Nucleus accumbens (tissue), 56 donors: ENCODE measurements at regions not wholly inside any gene's neighbourhood (a gene's known extent, or its start where the extent isn't known, plus 50 kb on each side); places are given as distances from the start of the nearest gene placed in this dataset.
A peak's percentile ranks its signal among the peaks of the same experiment; 100 is the strongest.

ENCODE experiments used
- DNase-seq, 56 donors: peaks; one replicate each; lab custom pipeline; 2025; lab: John Stamatoyannopoulos, UW

DNA sequence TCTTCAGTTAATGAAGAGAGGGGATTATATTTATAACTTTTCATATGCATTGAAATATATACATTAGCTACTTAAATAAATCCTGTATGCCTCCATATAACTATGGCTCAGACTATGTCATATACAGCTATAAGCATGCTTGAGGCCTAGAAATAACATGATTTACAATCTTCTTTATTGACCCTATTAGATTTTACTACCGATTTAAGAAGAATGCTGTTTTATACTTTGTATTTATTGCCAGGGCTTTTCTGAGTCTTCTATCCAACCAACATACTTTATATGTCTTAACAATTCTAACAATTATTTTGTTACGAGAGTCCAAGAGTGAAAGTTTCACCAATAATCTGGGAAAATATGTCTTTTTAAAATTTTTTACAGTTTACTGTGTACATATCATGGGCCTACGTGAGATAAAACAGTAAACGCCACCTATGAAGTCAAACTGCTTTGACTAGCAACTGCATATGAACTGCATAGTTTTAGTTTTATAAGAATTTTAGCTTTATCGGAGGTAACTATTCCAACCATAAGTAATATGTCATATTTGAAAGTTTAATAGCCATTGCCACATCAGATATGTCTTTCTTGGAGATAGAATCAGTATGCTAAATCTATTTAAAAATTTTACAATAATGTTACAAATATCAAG is 861.0 kb downstream of the USP25 start:
- no peak for DNase-seq

DNA sequence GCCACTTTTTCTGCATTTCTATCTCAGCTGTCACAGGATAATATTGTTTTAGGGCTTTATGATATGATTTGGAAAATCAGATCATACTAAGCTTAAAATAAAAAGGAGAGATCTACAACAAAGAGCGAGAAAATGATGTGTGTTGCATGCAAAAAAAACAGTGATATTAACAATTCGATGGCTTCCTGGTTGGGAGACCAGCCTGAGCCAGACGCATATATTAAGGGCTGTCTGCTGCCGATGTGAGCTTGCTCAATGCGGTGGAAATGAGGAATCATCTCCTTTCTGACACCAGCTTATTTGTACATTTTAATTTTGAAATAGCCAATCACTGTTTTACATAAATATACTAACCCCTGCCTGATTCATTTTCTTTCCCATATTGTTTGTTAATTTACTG is 862.6 kb downstream of the USP25 start:
- no peak for DNase-seq

DNA sequence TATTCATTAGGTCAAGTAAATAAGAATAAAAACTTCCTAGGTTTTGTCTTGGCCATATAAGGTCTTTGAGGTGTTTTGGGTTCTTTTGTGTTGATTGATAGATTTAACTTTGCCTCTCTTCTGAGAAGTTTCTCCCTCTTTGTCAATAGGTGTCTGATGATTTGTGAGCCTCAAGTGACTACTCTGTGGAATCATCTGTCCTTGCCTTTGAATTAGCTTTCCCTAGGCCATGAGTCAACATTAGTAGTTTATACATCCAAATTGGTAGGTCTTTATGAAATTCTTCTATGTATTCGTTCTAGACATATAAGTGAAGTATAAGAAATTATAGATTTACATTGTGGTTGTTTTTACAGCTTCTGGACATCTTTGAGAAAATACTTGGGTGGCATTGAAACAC is 864.4 kb downstream of the USP25 start:
- DNase-seq, result no peak

DNA sequence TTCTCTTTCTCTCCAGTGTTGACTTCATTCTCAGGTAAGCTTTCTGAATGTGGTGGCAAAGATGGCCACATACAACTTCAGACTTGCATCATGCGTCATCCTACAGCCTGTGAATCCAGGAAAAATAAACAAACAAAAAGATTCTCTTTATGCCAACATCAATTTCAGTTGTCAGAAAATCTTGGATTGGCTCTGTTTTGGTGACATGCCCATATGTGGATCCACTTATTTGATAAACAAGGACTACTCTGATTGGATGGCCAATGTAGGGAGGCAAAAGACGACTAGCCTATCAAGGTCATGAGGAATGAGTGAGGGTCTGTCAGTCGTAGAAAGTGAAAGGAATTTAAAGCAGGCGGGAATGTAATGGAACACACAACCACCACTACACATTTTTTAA is 866.6 kb downstream of the USP25 start:
- no peak for DNase-seq

DNA sequence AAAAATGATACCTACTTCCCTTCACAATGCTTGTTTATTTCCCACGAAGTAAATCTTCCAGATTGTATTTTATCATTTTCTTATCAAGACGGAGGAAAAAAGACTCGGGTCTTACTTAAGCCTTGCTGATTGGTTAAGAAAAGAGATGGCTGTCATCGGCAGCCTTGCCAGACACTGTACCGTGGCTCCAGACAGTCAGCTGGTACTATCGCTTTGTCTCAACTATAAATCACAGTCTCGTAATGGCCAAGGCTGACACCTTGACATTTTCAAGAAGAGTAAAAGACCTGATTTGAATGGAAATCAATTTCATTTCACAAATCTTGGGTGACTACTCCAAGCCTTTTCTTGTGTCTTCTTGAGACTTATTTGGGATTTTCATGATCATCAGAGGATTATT is 868.0 kb downstream of the USP25 start:
- no peak for DNase-seq

DNA sequence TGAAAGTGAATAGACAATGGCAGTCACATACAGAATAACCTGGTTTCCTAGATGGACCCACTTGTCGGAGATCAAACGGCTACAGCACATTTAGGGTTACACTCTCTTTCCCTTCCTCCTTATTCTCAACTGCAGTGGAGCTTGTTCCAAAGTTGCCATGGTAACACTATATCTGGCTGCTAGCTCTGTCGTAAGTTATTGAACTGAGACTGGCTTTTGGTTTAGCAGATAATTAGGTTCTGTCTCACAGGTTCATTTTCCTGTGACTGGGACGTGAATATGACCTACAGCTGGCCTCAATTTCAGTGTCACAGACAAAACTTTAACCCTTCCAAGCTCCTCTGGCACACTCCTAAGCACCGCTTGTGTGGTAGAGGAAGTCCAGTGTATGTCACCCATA is 875.8 kb downstream of the USP25 start:
- peak in 13 of 56 donors; percentile 6 to 42 (median 18) for DNase-seq

DNA sequence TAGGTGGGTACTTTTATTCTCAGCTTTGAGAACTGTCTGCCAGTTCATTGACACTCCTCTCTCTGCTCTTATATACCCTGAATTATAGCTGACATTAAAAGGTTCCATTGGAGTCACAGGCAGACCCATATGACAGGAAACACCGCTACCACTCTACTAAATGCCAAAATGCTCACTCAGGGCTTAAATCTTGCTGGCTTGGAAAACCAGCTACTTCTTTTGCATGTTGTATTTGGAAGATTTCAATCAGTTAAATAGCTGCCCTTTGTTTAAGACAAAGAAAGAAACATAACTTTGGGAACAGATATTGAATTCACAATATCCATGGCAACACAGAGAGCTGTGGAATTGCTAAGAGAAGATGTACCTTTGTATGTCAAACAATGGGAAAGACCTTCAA is 876.5 kb downstream of the USP25 start:
- no peak for DNase-seq

DNA sequence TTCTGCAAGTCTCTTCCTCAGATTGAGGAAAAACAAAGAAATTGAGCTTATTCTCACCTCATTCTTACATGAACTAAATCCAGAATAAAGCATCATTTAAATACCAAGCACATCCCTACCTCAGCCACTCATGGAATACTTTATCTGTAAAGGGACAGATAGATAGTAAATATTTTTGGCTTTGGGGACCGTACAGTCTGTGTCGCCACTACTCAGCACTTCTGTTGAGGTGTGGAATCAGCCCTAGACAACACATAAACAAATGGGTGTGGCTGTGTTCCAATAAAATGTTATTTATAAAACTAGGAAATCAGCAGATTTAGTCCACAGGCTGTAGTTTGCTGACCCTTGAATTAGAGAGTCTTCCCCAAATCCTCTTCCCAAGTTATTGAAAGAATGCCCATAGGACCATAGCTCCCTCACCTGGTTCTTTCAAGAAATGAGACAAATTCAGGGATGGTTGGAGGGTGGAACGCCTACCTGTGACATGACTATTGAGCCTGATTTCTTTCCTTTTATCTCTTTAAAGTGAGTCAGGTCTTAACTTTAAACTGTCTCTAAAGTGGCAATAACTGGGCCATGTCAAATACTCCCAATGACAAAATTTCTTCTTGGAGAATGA is 878.5 kb downstream of the USP25 start:
- no peak for DNase-seq

DNA sequence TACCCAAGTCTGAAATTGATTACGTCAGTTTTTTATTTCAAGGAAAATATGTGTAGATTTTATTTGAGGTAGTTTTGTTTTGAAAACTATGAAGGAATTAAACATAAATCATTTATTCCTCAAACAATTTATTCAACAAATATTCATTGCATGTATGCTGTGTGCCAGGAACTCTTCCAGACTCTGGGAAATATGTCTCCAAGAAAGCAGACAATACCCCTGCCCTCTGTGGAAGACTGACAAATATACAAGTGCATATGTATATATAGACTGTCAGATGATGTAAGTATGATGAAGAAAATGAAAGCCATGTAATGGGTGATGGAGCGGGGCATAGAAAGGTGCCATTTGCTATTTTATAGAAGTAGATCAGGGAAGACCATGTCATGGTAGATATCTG is 889.5 kb downstream of the USP25 start:
- no peak for DNase-seq

DNA sequence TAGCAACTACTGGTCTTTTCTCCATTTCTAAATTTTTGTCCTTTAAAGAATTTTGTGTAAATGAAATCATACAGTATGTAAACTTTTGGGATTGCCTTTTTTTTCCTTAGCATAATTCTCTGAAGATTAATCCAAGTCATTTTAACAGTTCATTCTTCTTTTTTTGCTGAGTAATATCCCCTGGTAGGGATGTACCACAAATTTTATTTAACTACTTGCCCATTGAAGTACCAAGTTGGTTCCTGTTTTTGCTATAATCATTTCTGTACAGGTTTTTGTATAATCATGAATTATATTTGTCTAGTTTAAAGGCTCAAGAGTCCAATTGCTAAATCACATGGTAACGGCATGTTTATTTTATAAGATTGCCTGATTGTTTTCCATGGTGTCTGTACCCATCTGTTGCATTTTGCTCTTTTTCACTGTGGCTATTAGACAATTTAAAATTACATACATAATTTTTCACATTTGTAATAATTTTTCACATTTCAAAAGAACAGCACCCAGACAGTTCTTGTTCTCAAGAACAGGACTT is 891.1 kb downstream of the USP25 start:
- no peak for DNase-seq

DNA sequence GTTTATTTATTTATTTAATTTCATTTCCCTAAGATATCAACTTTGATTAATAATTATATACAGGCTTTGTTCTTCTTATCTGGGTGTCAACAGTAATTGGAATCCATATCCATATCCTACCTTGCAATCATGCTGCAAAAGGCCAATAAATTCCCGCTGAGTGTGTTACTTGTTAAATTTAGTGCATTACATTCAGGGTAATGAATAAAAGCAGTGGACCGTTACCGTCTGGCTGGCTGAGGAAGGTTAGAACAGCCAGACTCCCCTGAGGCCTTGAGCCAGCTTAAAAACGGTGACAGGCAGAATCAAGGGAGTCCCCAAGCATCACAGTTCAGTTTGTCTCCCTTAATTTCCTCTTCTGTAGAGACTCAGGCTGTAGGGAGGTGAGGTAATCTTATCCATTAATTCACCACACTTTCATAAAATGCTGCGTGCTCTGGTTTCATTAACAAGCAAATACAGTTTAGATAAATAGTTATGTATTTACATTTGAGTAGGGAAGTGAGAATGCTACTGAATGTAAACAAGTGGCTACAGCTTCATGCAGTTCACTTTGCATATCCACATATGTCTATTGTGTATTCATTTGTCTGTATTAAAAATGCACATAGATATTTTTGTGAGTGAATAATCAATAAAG is 888.2 kb upstream of the CXADR start:
- DNase-seq, result peak in 1 of 56 donors; percentile 4

DNA sequence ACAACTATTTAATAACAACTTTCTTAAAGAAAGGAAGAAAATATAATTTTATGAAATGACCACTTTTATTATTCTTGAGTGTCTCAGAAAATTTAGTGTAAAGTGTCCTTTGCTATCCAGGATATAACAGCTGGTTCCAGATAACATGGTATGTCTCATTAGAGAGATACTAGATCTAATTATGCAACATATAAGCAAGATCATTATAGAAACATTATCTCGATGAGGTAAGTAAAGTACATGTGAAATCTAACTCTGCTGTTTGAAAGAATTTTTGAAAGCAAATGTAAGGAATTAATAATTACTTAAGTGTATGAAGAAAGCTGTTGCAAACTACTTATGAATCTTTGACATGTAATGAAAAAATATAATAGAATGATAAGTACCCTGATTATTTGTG is 887.4 kb upstream of the CXADR start:
- DNase-seq, result no peak

DNA sequence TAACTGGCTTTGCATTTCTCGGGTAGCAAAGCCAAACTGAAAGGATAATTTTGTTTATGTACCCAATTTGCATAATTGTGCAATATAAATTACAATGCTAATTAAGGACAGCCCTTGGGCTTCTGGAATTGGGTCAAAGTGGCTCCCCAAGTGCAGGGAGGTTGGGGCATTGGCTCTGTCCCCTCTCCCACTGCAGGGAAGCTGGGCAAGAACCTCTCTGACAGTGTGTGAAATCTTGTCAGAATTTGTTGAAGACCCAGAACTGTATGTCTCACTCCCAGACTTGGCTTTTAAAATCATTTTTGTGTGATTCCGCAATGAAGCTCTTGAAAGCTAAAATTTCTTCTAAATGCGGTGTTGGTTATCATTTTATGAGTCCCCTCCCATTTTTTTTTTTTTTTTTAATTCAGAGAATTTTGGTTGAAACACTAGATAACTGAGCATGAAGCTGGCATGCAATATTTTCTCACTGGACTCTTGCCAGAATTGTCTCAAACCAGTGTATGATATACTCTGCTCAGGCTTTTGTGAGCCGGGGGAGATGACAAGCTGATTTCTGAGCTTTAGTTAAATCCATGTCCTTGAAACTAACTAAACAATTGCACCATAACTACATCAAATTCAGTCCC is 878.9 kb upstream of the CXADR start:
- peak in 1 of 56 donors; percentile 2 for DNase-seq

DNA sequence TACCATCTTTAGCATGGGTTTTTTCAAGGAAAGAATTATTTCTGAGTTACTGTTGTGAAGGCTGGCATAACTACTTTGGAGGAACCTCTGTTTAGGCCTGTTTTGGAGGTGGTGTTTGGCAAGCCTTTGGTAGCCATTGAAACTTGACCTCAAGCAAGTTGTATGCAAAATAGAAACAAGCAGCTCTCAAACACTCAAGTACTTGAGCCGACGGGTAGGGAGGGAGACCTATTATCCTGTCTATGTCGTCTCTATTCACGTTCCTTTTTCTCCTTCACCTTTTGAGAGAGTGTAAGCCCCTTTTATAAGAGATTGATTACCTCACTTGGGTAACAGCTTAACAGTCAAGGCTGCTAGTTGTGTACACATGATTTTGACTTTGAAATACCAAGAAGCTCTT is 878.3 kb upstream of the CXADR start:
- DNase-seq, result no peak

DNA sequence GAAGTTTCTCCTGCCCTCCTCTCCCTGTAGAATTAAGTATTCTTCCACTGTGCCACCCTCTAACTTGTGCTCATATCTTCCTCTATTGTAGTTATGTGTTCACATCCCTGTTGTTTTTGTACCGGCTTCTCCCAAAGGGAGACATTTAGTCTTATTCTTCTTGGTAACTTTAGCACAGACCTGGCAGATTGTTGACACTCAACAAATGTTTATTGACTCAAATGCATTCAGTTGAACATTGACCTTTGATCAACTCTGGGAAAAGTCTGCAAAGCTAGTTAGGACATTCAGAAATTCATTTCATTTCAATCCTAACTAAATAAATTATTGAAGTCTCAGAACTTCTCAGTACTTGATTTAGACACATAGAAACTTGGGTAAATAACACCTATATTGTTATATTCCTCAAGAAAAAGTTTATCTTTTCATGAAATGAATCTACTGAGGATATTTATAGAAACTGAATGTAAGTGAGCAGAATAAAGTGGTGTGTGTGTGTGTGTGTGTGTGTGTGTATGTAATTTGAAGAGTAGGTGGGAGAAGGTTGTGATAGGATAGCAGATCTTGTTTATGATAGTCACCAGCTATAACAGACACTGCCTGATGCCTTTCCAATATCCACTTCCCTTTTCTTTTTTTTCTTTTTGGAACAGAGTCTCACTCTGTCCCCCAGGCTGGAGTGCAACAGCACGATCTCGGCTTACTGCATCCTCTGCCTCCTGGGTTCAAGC is 872.4 kb upstream of the CXADR start:
- no peak for DNase-seq

DNA sequence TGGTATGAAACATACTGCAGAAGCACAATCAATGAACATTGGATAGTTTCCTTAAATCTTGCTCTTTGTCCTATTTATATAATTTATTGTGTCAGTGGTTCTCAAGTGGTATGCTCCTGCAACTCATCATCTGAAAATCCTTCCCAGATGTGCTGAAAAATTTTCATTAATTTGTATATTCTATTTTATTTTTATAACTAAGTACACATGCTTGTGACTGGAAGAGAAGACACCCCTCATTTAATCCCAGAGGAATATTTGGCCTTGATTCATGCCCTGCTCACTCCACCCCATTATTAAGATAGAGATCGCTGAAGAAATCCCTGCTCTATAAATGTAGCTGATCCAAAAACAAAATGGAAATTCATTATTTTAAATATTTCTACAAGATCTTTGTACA is 870.5 kb upstream of the CXADR start:
- no peak for DNase-seq

DNA sequence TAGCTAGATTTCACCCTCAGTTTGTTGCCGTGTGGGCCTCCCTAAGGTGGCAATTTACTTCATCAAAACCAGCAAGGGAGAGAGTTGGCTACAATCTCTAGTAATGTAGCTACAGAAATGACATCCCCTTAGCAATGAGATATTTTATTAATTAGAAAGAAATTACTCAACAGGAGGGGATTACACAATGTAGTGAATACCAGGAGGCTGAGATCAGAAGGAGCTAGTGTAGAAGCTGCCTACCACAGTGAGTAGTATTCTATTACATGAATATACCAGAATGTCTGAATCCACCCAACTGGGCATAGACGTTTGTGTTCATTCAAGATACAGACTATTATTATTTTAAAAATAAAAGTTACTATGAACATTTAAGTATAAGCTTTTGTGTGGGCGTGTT is 868.2 kb upstream of the CXADR start:
- DNase-seq, result no peak

DNA sequence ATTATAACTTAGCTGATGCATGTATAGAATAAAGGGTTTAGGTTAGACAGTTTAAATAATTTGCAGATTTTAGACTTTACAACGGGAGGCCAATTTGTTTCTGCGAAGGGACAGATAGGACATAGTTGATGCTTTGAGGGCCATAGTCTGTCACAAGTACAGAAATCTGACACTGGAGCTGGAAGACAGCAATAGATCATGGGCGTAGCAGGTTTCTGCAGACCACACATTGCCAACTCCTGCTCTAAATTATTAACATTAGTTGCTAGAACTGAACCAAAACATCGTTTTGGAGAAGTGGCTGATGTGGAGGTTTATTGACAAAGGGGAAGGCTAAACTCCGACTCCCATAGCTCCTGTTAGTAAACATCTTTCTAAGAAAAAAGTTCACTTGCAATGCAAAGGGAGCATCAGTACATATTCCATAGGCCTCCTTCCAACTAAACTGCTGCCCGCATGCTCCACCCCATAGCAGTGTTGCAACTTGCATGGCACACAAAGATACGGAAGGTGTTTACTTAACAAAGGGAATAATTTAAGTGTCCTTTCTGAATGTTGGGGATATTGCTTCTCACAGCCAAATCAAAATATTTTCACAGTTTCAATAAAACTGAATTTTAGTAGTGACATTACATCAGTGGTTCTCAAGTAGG is 862.0 kb upstream of the CXADR start:
- no peak for DNase-seq

DNA sequence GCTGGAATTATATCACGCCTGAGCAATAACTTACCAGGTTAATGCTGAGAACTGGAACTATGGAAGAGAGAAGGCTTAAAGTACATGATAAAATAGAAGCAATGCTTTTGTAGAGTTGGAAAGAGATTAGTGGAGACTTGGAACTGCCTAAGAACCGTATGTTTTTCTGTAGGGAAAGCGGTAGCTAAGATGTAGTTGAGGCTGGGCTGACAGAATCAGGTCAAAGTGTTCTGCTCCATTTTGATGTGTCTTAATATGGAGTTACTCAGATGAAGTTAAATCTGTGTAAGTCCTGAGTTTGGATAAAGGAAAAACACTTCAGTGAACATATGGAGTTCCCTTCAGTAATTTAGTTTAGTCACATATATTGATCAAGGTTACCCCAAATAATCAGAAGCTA is 860.9 kb upstream of the CXADR start:
- DNase-seq, result no peak

DNA sequence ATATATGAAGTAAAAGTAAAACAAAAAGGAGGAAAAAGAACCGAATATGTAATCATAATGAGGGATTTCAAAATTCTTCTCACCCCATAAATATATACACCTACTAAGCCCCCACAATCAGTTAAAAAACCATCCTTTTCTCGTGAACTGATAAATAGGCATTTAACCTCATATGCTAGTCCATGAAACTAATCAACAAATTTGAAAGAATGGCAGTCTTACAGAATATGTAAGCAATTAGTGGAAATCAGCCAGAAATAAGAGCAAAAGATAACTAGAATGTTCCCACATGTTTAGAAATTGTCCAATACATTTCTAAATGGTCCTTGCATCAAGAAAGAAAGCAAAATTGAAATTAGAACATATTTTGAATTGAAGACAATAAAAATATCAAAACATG is 849.4 kb upstream of the CXADR start:
- DNase-seq, result no peak
